ENCODE measurements at regions not wholly inside any gene's neighbourhood (a gene's known extent, or its start where the extent isn't known, plus 50 kb on each side); places are given as distances from the start of the nearest gene placed in this dataset.
"Not testable (repeated sequence)": the region's sequence is repeated elsewhere in the genome, so short reads cannot be mapped to it uniquely, and the experiment has no call there.

DNA sequence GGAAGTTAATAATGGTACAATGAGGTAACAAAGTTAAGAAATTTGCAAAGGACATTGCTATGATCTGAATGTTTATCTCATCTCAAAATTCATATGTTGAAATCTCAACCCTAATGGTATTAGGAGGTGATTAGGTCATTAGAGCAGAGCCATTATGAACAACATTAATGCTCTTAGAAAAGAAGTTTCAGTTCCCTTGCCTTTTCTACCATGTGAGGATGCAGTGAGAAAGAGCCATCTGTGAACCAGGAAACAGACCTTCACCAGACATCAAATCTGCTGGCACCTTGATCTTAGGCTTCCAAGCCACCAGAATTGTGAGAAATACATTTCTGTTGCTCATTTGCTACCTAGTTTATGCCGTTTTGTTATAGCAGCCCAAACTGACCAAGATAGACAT lies 757.6 kb downstream of the NR4A2 start:
- no peak for DNase-seq
- in situ Hi-C loops (cut with HindIII; ENCODE audit: low pct_ligation_motif_present, low pct_unique_long_range_greater_than_20kb, low sequenced_read_pairs), result no loop called here

DNA sequence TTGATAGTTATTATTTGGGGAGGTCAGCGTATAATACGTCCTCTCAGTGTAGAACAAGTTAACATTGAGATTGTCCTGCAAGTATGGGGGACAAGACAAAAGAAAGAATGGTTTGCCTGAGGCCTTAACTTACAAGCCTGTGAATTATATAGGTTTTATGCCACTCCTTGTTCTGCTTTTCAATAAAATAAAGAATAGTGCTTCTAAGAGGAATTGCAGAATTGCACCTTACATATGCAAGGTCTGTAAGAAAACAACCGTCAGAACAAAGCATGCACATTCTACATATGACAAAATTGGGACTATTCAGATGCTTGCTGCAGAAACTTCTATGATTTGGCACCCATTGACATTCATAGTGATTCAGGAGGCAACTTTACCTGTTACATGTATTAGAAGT lies 785.0 kb downstream of the NR4A2 start:
- in situ Hi-C loops (cut with HindIII; ENCODE audit: low pct_ligation_motif_present, low pct_unique_long_range_greater_than_20kb, low sequenced_read_pairs), result no loop called here
- DNase-seq, result no peak

DNA sequence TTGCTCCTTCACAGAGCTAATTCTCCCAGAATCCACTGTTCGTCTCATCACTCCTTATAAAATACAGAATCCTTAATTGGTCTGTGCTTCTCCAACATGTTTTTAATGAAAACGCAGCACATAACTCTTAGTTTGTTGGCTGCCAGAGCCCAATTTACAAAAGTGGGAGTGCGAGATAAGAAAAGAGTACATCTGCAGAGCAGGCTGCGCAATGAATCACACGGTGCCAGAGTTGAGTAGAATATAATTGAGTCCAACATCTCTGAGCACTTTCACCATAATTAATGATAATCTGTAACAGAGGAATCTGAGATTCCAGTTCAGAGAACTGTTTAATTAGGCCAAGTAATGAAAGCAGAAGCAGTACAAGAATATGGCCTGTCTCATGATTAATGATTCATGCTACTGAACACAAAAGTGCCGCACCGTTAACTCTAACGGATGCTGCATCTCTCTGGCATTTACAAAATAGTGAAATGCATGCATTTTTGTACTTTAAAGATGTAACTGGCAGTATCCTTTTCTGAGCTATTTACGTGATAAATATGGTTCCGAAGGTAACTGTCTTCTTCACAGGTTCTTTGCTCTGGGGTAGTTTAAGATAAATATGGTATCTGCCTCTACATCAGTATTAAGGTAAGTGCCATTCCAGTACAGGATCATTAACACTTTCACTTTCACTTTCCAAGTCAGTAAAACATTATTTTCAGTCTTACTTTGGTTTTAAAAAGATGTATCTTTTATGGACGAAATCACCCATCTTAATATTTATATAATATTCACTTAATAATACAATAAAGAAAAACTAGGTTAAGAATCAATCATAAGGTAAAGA lies 785.6 kb downstream of the NR4A2 start:
- in situ Hi-C loops (cut with HindIII; ENCODE audit: low pct_ligation_motif_present, low pct_unique_long_range_greater_than_20kb, low sequenced_read_pairs), result no loop called here
- peak; percentile 3 for DNase-seq

DNA sequence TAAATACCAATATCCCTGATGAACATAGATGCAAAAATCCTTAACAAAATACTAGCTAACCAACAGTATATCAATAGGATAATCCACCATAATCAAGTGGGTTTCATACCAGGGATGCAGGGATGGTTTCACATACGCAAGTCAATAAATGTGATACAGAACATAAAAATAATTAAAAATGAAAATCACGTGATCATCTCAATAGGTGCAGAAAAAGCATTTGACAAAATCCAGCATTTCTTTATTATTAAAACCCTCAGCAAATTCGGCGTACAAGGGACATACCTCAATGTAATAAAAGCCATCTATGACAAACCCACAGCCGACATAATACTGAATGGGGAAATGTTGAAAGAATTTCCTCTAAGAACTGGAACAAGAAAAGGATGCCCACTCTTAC lies 793.5 kb downstream of the NR4A2 start:
- DNase-seq; in situ Hi-C loops (cut with HindIII; ENCODE audit: low pct_ligation_motif_present, low pct_unique_long_range_greater_than_20kb, low sequenced_read_pairs): not testable (repeated sequence)

DNA sequence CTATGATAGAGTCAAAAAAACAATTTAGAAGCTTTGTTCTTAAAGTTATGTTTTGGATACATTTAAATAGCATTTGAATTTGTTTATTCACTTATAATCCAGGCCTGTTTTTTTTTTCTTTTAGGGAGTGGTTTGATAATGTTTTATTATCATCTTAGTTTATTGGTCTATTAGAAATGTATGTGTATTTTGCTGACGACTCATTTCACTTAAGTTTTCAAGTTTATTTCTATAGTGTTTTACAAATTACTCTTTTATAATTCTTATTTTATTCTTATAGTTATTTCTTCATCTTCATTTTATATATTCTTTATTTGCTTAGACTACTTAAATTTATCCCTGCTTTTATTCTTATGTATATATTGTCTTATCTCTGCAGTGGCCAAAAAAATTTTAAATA lies 804.5 kb downstream of the NR4A2 start:
- no peak for DNase-seq
- in situ Hi-C loops (cut with HindIII; ENCODE audit: low pct_ligation_motif_present, low pct_unique_long_range_greater_than_20kb, low sequenced_read_pairs), result no loop called here

DNA sequence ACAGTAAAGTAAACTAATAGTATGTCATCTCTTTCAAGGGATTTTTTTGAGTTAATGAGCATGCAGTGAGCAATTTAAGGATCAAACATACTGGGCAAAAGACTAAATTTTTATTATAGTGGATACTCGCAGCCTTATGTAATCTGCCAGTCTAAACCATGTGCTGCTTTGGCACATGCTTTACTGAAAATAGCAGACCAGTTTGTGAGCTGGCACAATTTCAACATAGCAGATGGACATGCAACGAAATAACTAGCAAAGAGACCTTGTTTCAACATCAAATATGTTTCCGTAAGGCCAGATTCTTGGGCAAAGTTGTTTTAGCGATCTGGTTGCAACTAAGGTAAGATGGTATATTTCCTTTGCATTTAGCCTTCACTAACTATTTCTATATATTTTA lies 807.3 kb downstream of the NR4A2 start:
- no peak for DNase-seq
- in situ Hi-C loops (cut with HindIII; ENCODE audit: low pct_ligation_motif_present, low pct_unique_long_range_greater_than_20kb, low sequenced_read_pairs), result no loop called here

DNA sequence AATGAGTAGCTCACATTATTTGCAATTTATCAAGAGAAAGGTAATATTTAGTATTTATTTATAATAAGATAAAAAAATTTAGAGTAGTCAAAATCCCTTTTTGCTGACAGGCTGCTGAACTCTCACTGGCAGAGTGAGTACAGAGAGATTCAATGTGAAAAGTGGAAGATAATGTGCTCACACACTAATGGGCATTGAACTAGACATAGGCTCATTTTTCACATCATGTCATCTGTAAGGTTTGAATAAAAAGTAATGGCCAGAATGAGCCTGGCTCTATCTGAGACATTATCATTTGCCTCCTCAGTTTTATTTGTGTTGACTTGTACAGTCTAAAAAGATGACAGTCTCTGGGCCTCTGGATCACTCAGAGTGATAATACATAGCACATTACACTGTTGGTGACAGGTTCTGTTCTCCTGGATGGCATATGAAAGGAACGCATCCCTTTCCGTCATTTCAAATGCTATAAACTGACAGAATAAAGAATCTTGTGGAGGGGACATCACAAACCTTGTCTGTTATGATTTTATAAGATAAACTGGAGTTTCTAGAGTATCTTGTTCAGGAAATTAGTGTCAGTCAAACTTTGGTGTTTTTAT lies 812.9 kb downstream of the NR4A2 start:
- DNase-seq, result no peak
- in situ Hi-C loops (cut with HindIII; ENCODE audit: low pct_ligation_motif_present, low pct_unique_long_range_greater_than_20kb, low sequenced_read_pairs), result no loop called here

DNA sequence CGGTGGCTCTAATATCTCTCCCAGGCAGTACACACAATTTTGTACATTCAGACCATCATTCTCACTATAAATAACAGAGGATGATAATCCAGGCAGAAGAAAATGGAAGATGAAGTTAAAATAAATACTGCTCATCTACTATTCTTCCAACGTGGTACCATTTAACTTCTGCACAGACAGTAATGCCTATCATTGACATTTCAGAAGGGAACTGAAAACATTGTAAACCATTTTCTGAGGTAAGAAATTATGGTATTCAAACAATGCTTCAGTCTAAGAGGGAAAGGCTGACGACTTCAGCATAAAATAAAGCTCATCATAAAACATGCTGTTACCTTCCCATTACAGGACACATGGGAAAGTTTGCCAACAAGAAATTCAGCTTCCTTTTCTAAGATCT lies 814.4 kb downstream of the NR4A2 start:
- in situ Hi-C loops (cut with HindIII; ENCODE audit: low pct_ligation_motif_present, low pct_unique_long_range_greater_than_20kb, low sequenced_read_pairs), result no loop called here

DNA sequence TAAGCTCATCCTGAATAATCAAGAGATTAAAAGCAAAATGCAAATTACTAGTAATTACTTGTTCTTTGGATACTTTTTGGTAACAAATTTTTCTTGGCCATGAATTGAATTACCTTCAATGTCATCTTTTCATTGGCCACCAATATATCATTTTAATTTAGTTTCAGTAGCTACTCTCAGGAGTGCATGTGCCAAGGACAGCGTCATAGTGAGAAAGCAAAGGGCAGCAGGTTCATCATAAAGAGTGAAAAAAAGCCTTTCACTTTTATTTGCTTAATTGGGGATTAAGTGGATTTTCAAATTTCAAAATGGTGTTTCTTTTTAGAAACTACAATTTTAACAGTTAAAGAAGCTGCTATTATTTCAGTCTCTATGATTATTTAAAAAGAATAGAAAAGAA lies 815.2 kb downstream of the NR4A2 start:
- DNase-seq, result no peak
- in situ Hi-C loops (cut with HindIII; ENCODE audit: low pct_ligation_motif_present, low pct_unique_long_range_greater_than_20kb, low sequenced_read_pairs), result no loop called here

More for the DNA sequence above, 814.4 kb downstream of the NR4A2 start:
- DNase-seq, result no peak

DNA sequence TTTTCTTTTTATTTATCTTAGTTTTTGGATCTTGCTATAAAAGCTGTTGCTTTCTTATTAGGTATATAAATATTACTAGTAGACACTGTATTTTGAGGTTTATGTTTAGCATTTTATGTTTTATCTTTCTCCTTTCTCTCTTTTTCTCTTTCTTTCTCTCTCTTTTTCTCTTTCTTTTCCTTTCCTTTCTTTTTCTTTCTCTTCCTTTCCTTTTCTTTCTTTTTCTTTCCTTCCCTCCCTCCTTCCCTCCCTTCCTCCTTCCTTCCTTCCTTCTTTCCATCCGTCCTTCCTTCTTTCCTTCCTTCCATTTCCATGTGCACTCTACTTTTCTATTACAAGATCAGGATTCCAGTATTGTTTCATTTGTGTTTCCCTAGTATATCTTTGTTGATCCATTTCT lies 814.8 kb downstream of the KCNJ3 start:
- in situ Hi-C loops (cut with HindIII; ENCODE audit: low pct_ligation_motif_present, low pct_unique_long_range_greater_than_20kb, low sequenced_read_pairs), result no loop called here
- DNase-seq, result no peak

DNA sequence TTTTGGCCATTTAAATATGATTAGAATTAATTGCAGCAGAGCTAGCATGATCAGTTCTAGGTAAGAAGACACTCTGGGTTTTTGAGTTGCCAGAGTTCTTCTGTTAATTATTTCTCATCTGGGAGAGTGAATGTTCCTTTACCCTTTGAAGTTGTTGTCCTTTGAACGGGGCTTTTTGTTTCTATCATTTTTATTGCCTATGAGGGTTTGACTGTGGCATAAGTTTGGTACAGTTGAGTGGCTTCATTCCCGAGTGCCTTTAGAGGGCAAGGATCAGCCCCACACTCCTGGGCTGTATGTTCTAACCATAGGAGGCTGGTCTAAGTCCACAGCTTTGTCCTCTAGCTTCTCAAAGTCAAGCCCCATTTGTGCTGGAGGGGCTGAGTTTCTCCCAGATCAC lies 804.3 kb downstream of the KCNJ3 start:
- no peak for DNase-seq
- in situ Hi-C loops (cut with HindIII; ENCODE audit: low pct_ligation_motif_present, low pct_unique_long_range_greater_than_20kb, low sequenced_read_pairs), result no loop called here

DNA sequence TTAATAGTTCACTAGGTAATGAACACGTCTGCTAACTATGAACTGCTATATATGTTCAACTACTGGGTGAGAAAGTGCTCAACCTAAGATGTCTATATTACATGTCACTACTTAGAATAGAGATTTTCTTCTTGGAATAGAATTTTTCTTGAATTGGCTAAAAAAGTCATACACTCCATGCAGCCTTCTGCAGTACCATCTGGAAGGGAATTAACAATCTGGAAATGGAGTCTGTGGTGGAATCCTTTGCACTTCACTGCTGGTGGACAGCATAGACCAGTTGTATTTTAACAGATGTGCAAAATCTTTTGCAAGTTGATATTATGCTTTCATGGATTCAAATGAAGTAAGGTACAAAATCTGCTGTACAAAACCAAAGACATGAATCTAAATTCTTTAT lies 799.6 kb downstream of the KCNJ3 start:
- DNase-seq, result no peak

DNA sequence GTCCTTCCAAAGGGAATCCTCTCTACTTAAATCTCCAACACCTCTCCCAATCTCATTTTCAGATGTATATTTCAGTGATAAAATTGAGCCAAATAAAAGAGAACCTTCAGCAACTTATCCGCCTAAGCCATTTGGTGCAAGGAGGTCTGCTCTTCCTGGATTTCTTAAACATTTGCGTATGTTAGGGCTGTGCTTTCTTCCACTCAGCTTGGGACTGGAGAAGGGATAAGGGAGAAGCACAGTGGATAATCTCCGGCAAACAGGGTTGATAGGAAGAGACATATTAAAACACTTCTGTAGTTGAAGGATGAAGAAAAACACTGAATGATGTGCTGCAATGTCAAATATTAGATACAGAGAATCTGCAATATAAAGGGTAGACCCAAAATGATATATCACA lies 796.2 kb downstream of the KCNJ3 start:
- in situ Hi-C loops (cut with HindIII; ENCODE audit: low pct_ligation_motif_present, low pct_unique_long_range_greater_than_20kb, low sequenced_read_pairs), result no loop called here
- no peak for DNase-seq

More for the DNA sequence above, 799.6 kb downstream of the KCNJ3 start:
- in situ Hi-C loops (cut with HindIII; ENCODE audit: low pct_ligation_motif_present, low pct_unique_long_range_greater_than_20kb, low sequenced_read_pairs), result no loop called here

DNA sequence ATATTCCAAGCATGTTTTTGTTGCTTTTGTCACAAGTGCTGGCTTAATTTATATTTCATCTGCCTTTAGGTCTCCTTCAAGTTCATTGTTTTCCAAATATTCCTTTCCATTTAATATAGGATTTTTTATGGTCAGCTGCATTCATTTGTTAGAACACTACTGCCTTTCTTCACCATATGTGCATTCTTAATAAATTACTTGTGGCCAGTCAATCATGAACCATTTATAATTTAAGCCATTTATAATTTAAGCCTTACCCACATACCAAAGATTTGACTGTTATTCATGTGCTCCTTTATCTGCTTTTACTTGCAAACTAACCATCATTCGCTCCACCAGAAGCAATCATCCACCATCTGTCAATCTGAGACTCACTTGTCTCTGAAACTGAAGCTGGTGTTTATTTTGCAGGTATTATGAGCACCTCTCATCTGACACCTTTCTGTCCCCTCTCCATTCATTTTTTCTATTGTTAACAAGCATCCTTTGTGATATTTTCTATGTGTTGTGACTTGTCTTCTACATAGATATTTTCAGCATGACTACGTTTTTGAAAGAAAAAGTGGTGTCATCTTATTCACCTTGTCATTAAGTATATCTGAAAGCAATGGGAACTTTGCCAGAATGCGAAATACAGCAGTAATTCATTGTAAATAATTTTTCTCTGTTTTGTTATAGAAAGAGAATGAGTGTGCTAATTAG lies 786.8 kb downstream of the KCNJ3 start:
- DNase-seq, result no peak
- in situ Hi-C loops (cut with HindIII; ENCODE audit: low pct_ligation_motif_present, low pct_unique_long_range_greater_than_20kb, low sequenced_read_pairs), result no loop called here

DNA sequence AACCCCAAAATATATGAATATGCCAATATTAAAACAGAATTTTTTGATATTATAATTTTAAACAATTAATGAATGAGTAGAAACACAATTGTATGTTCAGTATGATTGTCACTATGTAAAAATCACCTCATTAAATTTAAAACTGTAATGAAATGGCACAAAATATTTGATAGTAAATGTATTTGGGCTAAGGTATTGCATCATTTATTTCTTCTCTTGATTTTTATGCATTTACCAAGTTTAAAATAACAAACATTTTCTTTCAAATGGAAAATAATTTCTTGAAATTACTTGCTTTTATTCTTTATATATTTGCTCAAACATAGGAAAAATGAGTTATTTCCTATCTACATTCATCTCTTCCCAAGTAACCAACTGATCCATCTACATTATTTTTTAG lies 782.6 kb downstream of the KCNJ3 start:
- in situ Hi-C loops (cut with HindIII; ENCODE audit: low pct_ligation_motif_present, low pct_unique_long_range_greater_than_20kb, low sequenced_read_pairs), result no loop called here
- DNase-seq, result no peak

DNA sequence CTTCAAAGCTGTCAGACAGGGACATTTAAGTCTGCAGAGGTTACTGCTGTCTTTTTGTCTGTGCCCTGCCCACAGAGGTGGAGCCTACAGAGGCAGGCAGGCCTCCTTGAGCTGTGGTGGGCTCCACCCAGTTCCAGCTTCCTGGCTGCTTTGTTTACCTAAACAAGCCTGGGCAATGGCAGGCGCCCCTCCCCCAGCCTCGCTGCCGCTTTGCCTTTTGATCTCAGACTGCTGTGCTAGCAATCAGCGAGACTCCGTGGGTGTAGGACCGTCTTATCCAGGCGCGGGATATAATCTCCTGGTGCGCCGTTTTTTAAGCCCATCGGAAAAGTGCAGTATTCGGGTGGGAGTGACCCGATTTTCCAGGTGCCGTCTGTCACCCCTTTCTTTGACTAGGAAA lies 773.5 kb downstream of the KCNJ3 start:
- in situ Hi-C loops (cut with HindIII; ENCODE audit: low pct_ligation_motif_present, low pct_unique_long_range_greater_than_20kb, low sequenced_read_pairs); DNase-seq: not testable (repeated sequence)

DNA sequence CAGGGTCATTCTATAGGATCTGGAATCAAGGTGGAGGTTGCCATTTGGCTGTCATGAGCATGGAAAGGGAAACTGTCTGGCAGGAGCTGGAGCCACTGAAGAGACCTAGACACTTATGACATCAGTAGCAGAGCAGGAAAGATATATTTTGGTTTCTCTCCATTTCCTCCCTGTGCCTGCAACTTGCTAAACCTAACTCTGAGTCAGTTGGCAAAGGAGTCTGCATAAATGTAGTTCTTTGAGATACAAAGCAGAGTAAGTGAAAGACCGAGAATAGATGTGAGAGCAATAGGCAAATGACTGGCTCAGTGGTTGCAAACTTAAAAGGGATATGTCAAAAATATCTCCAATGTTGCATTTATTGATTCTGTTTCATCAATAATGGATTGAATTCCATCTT lies 757.7 kb downstream of the KCNJ3 start:
- in situ Hi-C loops (cut with HindIII; ENCODE audit: low pct_ligation_motif_present, low pct_unique_long_range_greater_than_20kb, low sequenced_read_pairs), result no loop called here
- DNase-seq, result no peak

DNA sequence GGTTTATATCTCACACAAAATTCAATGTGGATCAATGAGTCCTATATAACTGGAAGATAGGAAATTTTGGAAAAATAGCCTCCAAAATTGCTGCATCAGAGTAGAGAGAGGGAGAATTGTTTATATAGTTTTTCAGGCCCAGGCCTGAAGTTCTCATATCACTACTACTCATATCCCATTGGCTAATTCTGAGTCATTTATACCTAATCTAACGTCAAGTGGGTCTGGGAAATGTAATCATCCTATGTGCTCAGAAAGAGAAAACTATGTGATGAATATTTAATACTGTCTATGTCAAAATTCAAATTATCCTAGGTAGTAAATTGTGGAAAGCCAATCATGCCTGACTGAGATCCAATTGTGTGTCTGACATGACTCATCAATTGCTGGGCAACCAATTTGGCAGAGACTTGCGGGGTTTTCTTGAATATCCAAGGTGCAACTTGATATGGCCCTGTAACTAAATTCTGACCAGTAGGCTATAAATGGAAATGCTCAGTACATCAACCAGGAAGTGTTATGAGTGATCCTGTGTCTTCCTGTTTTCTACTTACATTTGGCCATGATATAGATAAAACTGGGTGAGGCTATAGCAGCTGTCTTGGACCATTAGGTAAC lies 744.4 kb downstream of the KCNJ3 start:
- DNase-seq, result no peak
- in situ Hi-C loops (cut with HindIII; ENCODE audit: low pct_ligation_motif_present, low pct_unique_long_range_greater_than_20kb, low sequenced_read_pairs), result no loop called here

DNA sequence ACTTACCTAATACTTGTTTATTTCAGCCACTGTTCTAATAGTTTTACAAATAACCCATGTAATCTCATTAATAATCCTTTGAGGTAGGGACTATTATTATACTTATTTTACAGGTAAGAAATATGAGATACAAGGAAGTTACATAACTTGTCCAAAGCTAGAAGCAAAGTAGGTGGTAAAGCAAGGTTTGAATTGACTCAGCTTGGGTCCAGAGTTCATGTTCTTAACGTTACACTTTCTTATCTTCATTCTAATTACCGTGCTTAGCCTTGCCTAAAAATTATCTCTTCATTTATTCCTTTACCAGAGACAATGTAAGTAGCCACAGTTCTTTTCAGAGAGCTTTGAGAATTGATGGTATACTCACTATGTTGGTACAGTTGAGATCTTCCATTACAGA lies 743.6 kb downstream of the KCNJ3 start:
- DNase-seq, result no peak
- in situ Hi-C loops (cut with HindIII; ENCODE audit: low pct_ligation_motif_present, low pct_unique_long_range_greater_than_20kb, low sequenced_read_pairs), result no loop called here

Data from ACHN (cell line).